Caco-2 (cell line): ENCODE measurements at regions not wholly inside any gene's neighbourhood (a gene's known extent, or its start where the extent isn't known, plus 50 kb on each side); places are given as distances from the start of the nearest gene placed in this dataset.

Source experiments
- BruUV-seq: library from RNA; stranded (reverse); fragments of 400-500 nt; replicated peaks from 2 replicates; lab custom pipeline; 2021; lab: Mats Ljungman, UMichigan
- CTCF ChIA-PET: fragments of 300-600 bp; sonication (Branson Sonifier 250); formaldehyde crosslinking; loops from one replicate; lab custom pipeline; 2022; ENCODE audit warnings: antibody characterized with exemption; lab: Charles Lee
- POLR2A ChIA-PET: fragments of 300-600 bp; sonication (Branson Sonifier 250); formaldehyde crosslinking; loops from one replicate; lab custom pipeline; 2022; ENCODE audit warnings: antibody characterized with exemption; lab: Charles Lee
- DNase-seq, 2 experiments: peaks; one replicate each; pipeline versions ENCODE4 v3.0.0 to v3.0.0-alpha.2; 2020 to 2022
- H3K27me3 ChIP-seq: replicated peaks from 2 replicates; pipeline ENCODE4 v1.6.0; 2011; ENCODE audit warnings: low read length; ENCODE audit not compliant: control insufficient read depth, insufficient read depth
- H3K36me3 ChIP-seq: 2 replicates; pipeline ENCODE4 v1.5.1; 2011; ENCODE audit warnings: low read length; ENCODE audit not compliant: control insufficient read depth, insufficient read depth
- H3K4me1 ChIP-seq: fragments of 250-450 bp; sonication (Bioruptor Pico); 2 replicates; pipeline ENCODE4 v1.5.1; 2020; ENCODE audit warnings: mild to moderate bottlenecking
- H3K4me3 ChIP-seq: 2 replicates; pipeline ENCODE4 v1.5.1; 2011; ENCODE audit warnings: low read depth, mild to moderate bottlenecking, control low read depth, low read length
- H3K9me3 ChIP-seq: fragments of 250-450 bp; sonication (Bioruptor Pico); 2 replicates; pipeline ENCODE4 v1.5.1; 2020; ENCODE audit warnings: mild to moderate bottlenecking, moderate library complexity
- H3K27ac Mint-ChIP-seq: one replicate; pipeline ENCODE4 v1.8.0; 2022; ENCODE audit warnings: mixed read lengths; ENCODE audit not compliant: unreplicated experiment
- H3K27me3 Mint-ChIP-seq: one replicate; pipeline ENCODE4 v1.8.0; 2022; ENCODE audit warnings: mixed read lengths; ENCODE audit not compliant: insufficient read depth, unreplicated experiment
- H3K36me3 Mint-ChIP-seq: one replicate; pipeline ENCODE4 v1.8.0; 2022; ENCODE audit warnings: mild to moderate bottlenecking, mixed read lengths; ENCODE audit not compliant: insufficient read depth, unreplicated experiment
- H3K4me1 Mint-ChIP-seq: one replicate; pipeline ENCODE4 v1.8.0; 2022; ENCODE audit warnings: low read depth, mixed read lengths; ENCODE audit not compliant: unreplicated experiment
- H3K4me3 Mint-ChIP-seq: one replicate; pipeline ENCODE4 v1.8.0; 2022; ENCODE audit warnings: mild to moderate bottlenecking, moderate library complexity, mixed read lengths; ENCODE audit not compliant: unreplicated experiment
- H3K9me3 Mint-ChIP-seq: one replicate; pipeline ENCODE4 v1.8.0; 2022; ENCODE audit warnings: mixed read lengths; ENCODE audit not compliant: unreplicated experiment
- CTCF ChIP-seq, 2 experiments: fragments of 200-600 bp in 1 of 2; IDR thresholded peaks; 1 replicate in 1 of 2; 2 replicates in 1 of 2; pipeline versions ENCODE4 v1.5.1 to v1.8.0; 2011 to 2022; ENCODE audit warnings: antibody characterized with exemption in 1 of 2, control low read depth in 1 of 2, inconsistent platforms in 1 of 2, low read depth in 1 of 2, low read length in 1 of 2, mild to moderate bottlenecking in 1 of 2, moderate library complexity in 1 of 2; ENCODE audit not compliant: insufficient read depth in 1 of 2, severe bottlenecking in 1 of 2, unreplicated experiment in 1 of 2
- intact Hi-C: fragments of 100-400 bp; cut with micrococcal nuclease; formaldehyde crosslinking; loops from one replicate; pipeline ENCODE4 v1.10.0; 2022; ENCODE audit not compliant: unreplicated experiment

- Histone ChIP-seq H3K4me3 (no peak overlapping the region), H3K36me3 (no peaks in the 10 kb centered on the region), H3K27me3 (no peaks in the 10 kb centered on the region), H3K4me1 (no peaks in the 10 kb centered on the region), H3K9me3 (no peaks in the 10 kb centered on the region)
- H3K27ac Mint-ChIP-seq, result no peak overlapping the region
- no peaks in the 10 kb centered on the region for H3K27me3 Mint-ChIP-seq
- no peak overlapping the region for H3K4me3 Mint-ChIP-seq
- ChIA-PET POLR2A (no interaction called here), CTCF (no interaction called here)
- no peak for TF ChIP-seq CTCF (IDR thresholded peaks at IDR 0.05; ENCODE audit: insufficient read depth in 1 of 2, low read depth in 1 of 2, low read length in 1 of 2, severe bottlenecking in 1 of 2, unreplicated experiment in 1 of 2)
- intact Hi-C loops, result no loop called here
- no peak for DNase-seq
- no peaks in the 10 kb centered on the region for H3K9me3 Mint-ChIP-seq
- BruUV-seq, result no TSS peak
- H3K4me1 Mint-ChIP-seq, result no peaks in the 10 kb centered on the region
- H3K36me3 Mint-ChIP-seq, result no peaks in the 10 kb centered on the region
Observed at GRCh38 chr9:23287390-23287789, 538.6 kb downstream of the ELAVL2 start.

- Histone ChIP-seq H3K4me3 (no peak overlapping the region), H3K27me3 (no peaks in the 10 kb centered on the region), H3K4me1 (no peaks in the 10 kb centered on the region), H3K36me3 (no peaks in the 10 kb centered on the region), H3K9me3 (no peaks in the 10 kb centered on the region)
- H3K27me3 Mint-ChIP-seq, result no peaks in the 10 kb centered on the region
- no peak for TF ChIP-seq CTCF (IDR thresholded peaks at IDR 0.05; ENCODE audit: insufficient read depth in 1 of 2, low read depth in 1 of 2, low read length in 1 of 2, severe bottlenecking in 1 of 2, unreplicated experiment in 1 of 2)
- BruUV-seq, result no TSS peak
- no peaks in the 10 kb centered on the region for H3K36me3 Mint-ChIP-seq
- no peaks in the 10 kb centered on the region for H3K4me1 Mint-ChIP-seq
- H3K9me3 Mint-ChIP-seq, result no peaks in the 10 kb centered on the region
- no peak overlapping the region for H3K4me3 Mint-ChIP-seq
- POLR2A ChIA-PET, result no interaction called here
- no peak for DNase-seq
- H3K27ac Mint-ChIP-seq, result no peak overlapping the region
- CTCF ChIA-PET, result no interaction called here
- intact Hi-C loops, result no loop called here
Observed at GRCh38 chr9:23288545-23288944, 537.5 kb downstream of the ELAVL2 start.

GRCh38 chr9:23290973-23291372, 535.1 kb downstream of the ELAVL2 start:
- Mint-ChIP-seq H3K4me1 (no peaks in the 10 kb centered on the region), H3K4me3 (no peak overlapping the region)

More at GRCh38 chr9:23290973-23291372, 535.1 kb downstream of the ELAVL2 start:
- Mint-ChIP-seq H3K27ac (no peak overlapping the region), H3K27me3 (peaks cover 4% of the 10 kb centered on the region), H3K9me3 (no peaks in the 10 kb centered on the region), H3K36me3 (no peaks in the 10 kb centered on the region)
- no peaks in the 10 kb centered on the region for H3K27me3 ChIP-seq
- intact Hi-C loops, result no loop called here
- DNase-seq, result no peak
- no TSS peak for BruUV-seq
- ChIA-PET CTCF (no interaction called here), POLR2A (no interaction called here)
- TF ChIP-seq CTCF (IDR thresholded peaks at IDR 0.05; ENCODE audit: insufficient read depth in 1 of 2, low read depth in 1 of 2, low read length in 1 of 2, severe bottlenecking in 1 of 2, unreplicated experiment in 1 of 2), result no peak
- no peaks in the 10 kb centered on the region for H3K4me1 ChIP-seq
- no peaks in the 10 kb centered on the region for H3K36me3 ChIP-seq
- no peak overlapping the region for H3K4me3 ChIP-seq
- H3K9me3 ChIP-seq, result no peaks in the 10 kb centered on the region
